SK-N-SH (cell line): ENCODE measurements at regions not wholly inside any gene's neighbourhood (a gene's known extent, or its start where the extent isn't known, plus 50 kb on each side); places are given as distances from the start of the nearest gene placed in this dataset.

Experiments used
- FOSL2 ChIP-seq: IDR thresholded peaks from 2 replicates; pipeline ENCODE4 v1.4.0; 2012; ENCODE audit warnings: low read depth, mild to moderate bottlenecking, moderate library complexity, borderline replicate concordance
- GABPA ChIP-seq: IDR thresholded peaks from 2 replicates; pipeline ENCODE4 v1.4.0; 2012; ENCODE audit warnings: low read depth, mild to moderate bottlenecking
- MAX ChIP-seq: IDR thresholded peaks from 2 replicates; pipeline ENCODE4 v1.4.0; 2012; ENCODE audit warnings: low read depth
- POLR2AphosphoS5 ChIP-seq: IDR thresholded peaks from 2 replicates; pipeline ENCODE4 v1.6.1; 2012; ENCODE audit warnings: low read depth, low read length
- REST ChIP-seq: IDR thresholded peaks from 2 replicates; pipeline ENCODE4 v1.6.1; 2012; ENCODE audit warnings: mild to moderate bottlenecking, low read depth, low read length, moderate library complexity
- RXRA ChIP-seq: IDR thresholded peaks from 2 replicates; pipeline ENCODE4 v1.4.0; 2012; ENCODE audit warnings: low read depth, mild to moderate bottlenecking, borderline replicate concordance
- TAF1 ChIP-seq: IDR thresholded peaks from 2 replicates; pipeline ENCODE4 v1.6.1; 2012; ENCODE audit warnings: low read depth, mild to moderate bottlenecking, low read length, moderate library complexity, borderline replicate concordance
- TEAD4 ChIP-seq: IDR thresholded peaks from 2 replicates; pipeline ENCODE4 v1.4.0; 2012; ENCODE audit warnings: mild to moderate bottlenecking, borderline replicate concordance; ENCODE audit not compliant: insufficient read depth
- USF1 ChIP-seq: IDR thresholded peaks from 2 replicates; pipeline ENCODE4 v1.4.0; 2012; ENCODE audit warnings: low read depth, borderline replicate concordance
- USF2 ChIP-seq: fragments of 150-350 bp; IDR thresholded peaks from 2 replicates; pipeline ENCODE4 v1.6.1; 2017; ENCODE audit warnings: antibody characterized with exemption, low read length, low read depth, borderline replicate concordance
- TF ChIP-seq, protein P1 (sequence below): fragments of 200-600 bp; sonication (generic); IDR thresholded peaks from 2 replicates; pipeline ENCODE4 v1.6.1; 2017; ENCODE audit warnings: antibody characterized with exemption, mild to moderate bottlenecking, moderate library complexity

DNA sequence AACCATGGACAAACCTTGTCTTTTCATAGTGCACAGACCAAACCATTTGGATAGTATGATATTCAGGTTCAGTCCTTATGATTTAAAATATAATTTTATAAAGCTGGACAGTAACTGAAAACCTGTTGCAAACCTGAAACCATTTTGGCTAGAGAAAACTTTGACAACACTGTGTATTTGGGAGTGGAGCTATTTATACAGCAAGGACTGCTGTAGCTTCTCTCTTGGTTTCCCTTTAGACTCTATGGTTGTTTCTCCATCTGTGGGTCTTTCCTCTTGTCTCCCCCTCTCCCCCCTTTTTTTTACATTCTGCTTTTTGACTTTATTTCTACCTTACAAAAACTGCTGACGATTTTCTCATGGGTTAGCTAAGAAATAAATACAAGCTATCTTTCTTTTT lies 581.7 kb downstream of the SLC4A3 start:
- TF ChIP-seq, protein P1, sequence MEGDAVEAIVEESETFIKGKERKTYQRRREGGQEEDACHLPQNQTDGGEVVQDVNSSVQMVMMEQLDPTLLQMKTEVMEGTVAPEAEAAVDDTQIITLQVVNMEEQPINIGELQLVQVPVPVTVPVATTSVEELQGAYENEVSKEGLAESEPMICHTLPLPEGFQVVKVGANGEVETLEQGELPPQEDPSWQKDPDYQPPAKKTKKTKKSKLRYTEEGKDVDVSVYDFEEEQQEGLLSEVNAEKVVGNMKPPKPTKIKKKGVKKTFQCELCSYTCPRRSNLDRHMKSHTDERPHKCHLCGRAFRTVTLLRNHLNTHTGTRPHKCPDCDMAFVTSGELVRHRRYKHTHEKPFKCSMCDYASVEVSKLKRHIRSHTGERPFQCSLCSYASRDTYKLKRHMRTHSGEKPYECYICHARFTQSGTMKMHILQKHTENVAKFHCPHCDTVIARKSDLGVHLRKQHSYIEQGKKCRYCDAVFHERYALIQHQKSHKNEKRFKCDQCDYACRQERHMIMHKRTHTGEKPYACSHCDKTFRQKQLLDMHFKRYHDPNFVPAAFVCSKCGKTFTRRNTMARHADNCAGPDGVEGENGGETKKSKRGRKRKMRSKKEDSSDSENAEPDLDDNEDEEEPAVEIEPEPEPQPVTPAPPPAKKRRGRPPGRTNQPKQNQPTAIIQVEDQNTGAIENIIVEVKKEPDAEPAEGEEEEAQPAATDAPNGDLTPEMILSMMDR: no peak
- TF ChIP-seq TAF1 (no peak), TEAD4 (no peak), REST (no peak), POLR2AphosphoS5 (no peak), RXRA (no peak), MAX (no peak), GABPA (no peak), USF2 (no peak), FOSL2 (no peak), USF1 (no peak)
